GM21526 (cell line): ENCODE measurements at regions not wholly inside any gene's neighbourhood (a gene's known extent, or its start where the extent isn't known, plus 50 kb on each side); places are given as distances from the start of the nearest gene placed in this dataset.
"Not testable (repeated sequence)": the region's sequence is repeated elsewhere in the genome, so short reads cannot be mapped to it uniquely, and the experiment has no call there.

Experiments
- ATAC-seq: cut with Tn5 transposase; IDR thresholded peaks from one replicate; pipeline ENCODE4 v1.9.1; 2021; ENCODE audit warnings: moderate library complexity; ENCODE audit not compliant: unreplicated experiment, low FRiP score

- no peak for ATAC-seq
Observed at GRCh38 chr3:27560484-27561056, 76.4 kb upstream of the SLC4A7 start.

- ATAC-seq = no peak
Observed at GRCh38 chr3:27559835-27560234, 75.7 kb upstream of the SLC4A7 start.

- ATAC-seq = no peak
Observed at GRCh38 chr3:27559381-27559780, 75.2 kb upstream of the SLC4A7 start.

- no peak for ATAC-seq
Observed at GRCh38 chr3:27557411-27557810, 73.2 kb upstream of the SLC4A7 start.

- no peak for ATAC-seq
Observed at GRCh38 chr3:27556887-27557286, 72.7 kb upstream of the SLC4A7 start.

GRCh38 chr3:27554706-27555105, 70.5 kb upstream of the SLC4A7 start:
- no peak for ATAC-seq

GRCh38 chr3:27553886-27554540, 69.8 kb upstream of the SLC4A7 start:
- no peak for ATAC-seq

GRCh38 chr3:27552708-27553107, 68.5 kb upstream of the SLC4A7 start:
- not testable (repeated sequence) for ATAC-seq

GRCh38 chr3:27551413-27551812, 67.2 kb upstream of the SLC4A7 start:
- ATAC-seq = not testable (repeated sequence)

GRCh38 chr3:27545061-27545460, 60.9 kb upstream of the SLC4A7 start:
- no peak for ATAC-seq

- ATAC-seq = no peak
Observed at GRCh38 chr3:27544372-27544865, 60.2 kb upstream of the SLC4A7 start.

GRCh38 chr3:27542476-27542875, 58.3 kb upstream of the SLC4A7 start:
- no peak for ATAC-seq

GRCh38 chr3:27540231-27540630, 56.0 kb upstream of the SLC4A7 start:
- ATAC-seq = no peak

GRCh38 chr3:27536491-27536890, 52.3 kb upstream of the SLC4A7 start:
- no peak for ATAC-seq

GRCh38 chr3:27535809-27536392, 51.7 kb upstream of the SLC4A7 start:
- ATAC-seq = no peak

GRCh38 chr3:27533718-27534573, 49.8 kb upstream of the SLC4A7 start:
- no peak for ATAC-seq
